ENCODE measurements at regions not wholly inside any gene's neighbourhood (a gene's known extent, or its start where the extent isn't known, plus 50 kb on each side); places are given as distances from the start of the nearest gene placed in this dataset.

GRCh38 chr12:128164533-128164932 is 102.4 kb upstream of the TMEM132C start:
- no peaks in the 10 kb centered on the region for H3K27me3 Mint-ChIP-seq (ENCODE audit: unreplicated experiment)
- H3K4me3 Mint-ChIP-seq (ENCODE audit: unreplicated experiment): no peak overlapping the region
- TF ChIP-seq CTCF (IDR thresholded peaks at IDR 0.05): no peak
- H3K27ac Mint-ChIP-seq (ENCODE audit: unreplicated experiment): no peak overlapping the region
- no peaks in the 10 kb centered on the region for H3K36me3 Mint-ChIP-seq (ENCODE audit: unreplicated experiment)
- no peaks in the 10 kb centered on the region for H3K4me1 Mint-ChIP-seq (ENCODE audit: unreplicated experiment)
- DNase-seq (ENCODE audit: extremely low spot score, unreplicated experiment): no peak
- peaks cover 27% of the 10 kb centered on the region for H3K9me3 Mint-ChIP-seq (ENCODE audit: unreplicated experiment)

- Mint-ChIP-seq H3K4me1 (ENCODE audit: unreplicated experiment) (no peaks in the 10 kb centered on the region), H3K27me3 (ENCODE audit: unreplicated experiment) (no peaks in the 10 kb centered on the region), H3K4me3 (ENCODE audit: unreplicated experiment) (no peak overlapping the region), H3K27ac (ENCODE audit: unreplicated experiment) (no peak overlapping the region), H3K9me3 (ENCODE audit: unreplicated experiment) (peaks cover 28% of the 10 kb centered on the region), H3K36me3 (ENCODE audit: unreplicated experiment) (no peaks in the 10 kb centered on the region)
- no peak for TF ChIP-seq CTCF (IDR thresholded peaks at IDR 0.05)
- no peak for DNase-seq (ENCODE audit: extremely low spot score, unreplicated experiment)
Measured at GRCh38 chr12:128165387-128165786, 101.6 kb upstream of the TMEM132C start.

- no peak for TF ChIP-seq CTCF (IDR thresholded peaks at IDR 0.05)
- no peaks in the 10 kb centered on the region for H3K4me1 Mint-ChIP-seq (ENCODE audit: unreplicated experiment)
- H3K4me3 Mint-ChIP-seq (ENCODE audit: unreplicated experiment): no peak overlapping the region
- no peak for DNase-seq (ENCODE audit: extremely low spot score, unreplicated experiment)
- peaks cover 25% of the 10 kb centered on the region for H3K9me3 Mint-ChIP-seq (ENCODE audit: unreplicated experiment)
- H3K27ac Mint-ChIP-seq (ENCODE audit: unreplicated experiment): no peak overlapping the region
- H3K36me3 Mint-ChIP-seq (ENCODE audit: unreplicated experiment): no peaks in the 10 kb centered on the region
- H3K27me3 Mint-ChIP-seq (ENCODE audit: unreplicated experiment): no peaks in the 10 kb centered on the region
Measured at GRCh38 chr12:128168273-128168672, 98.7 kb upstream of the TMEM132C start.

GRCh38 chr12:128170181-128170580 is 96.8 kb upstream of the TMEM132C start:
- Mint-ChIP-seq H3K36me3 (ENCODE audit: unreplicated experiment) (no peaks in the 10 kb centered on the region), H3K9me3 (ENCODE audit: unreplicated experiment) (peaks cover 25% of the 10 kb centered on the region), H3K4me1 (ENCODE audit: unreplicated experiment) (no peaks in the 10 kb centered on the region), H3K4me3 (ENCODE audit: unreplicated experiment) (no peak overlapping the region), H3K27me3 (ENCODE audit: unreplicated experiment) (no peaks in the 10 kb centered on the region), H3K27ac (ENCODE audit: unreplicated experiment) (no peak overlapping the region)
- no peak for DNase-seq (ENCODE audit: extremely low spot score, unreplicated experiment)
- TF ChIP-seq CTCF (IDR thresholded peaks at IDR 0.05): no peak

GRCh38 chr12:128178565-128178964 is 88.4 kb upstream of the TMEM132C start:
- Mint-ChIP-seq H3K9me3 (ENCODE audit: unreplicated experiment) (peaks cover 17% of the 10 kb centered on the region), H3K36me3 (ENCODE audit: unreplicated experiment) (no peaks in the 10 kb centered on the region), H3K27me3 (ENCODE audit: unreplicated experiment) (no peaks in the 10 kb centered on the region), H3K4me3 (ENCODE audit: unreplicated experiment) (no peak overlapping the region), H3K27ac (ENCODE audit: unreplicated experiment) (no peak overlapping the region), H3K4me1 (ENCODE audit: unreplicated experiment) (no peaks in the 10 kb centered on the region)
- TF ChIP-seq CTCF (IDR thresholded peaks at IDR 0.05): no peak
- DNase-seq (ENCODE audit: extremely low spot score, unreplicated experiment): no peak

Measured in osteocyte (in vitro differentiated cells).